GM18511 (cell line): ENCODE measurements at regions not wholly inside any gene's neighbourhood (a gene's known extent, or its start where the extent isn't known, plus 50 kb on each side); places are given as distances from the start of the nearest gene placed in this dataset.
"Not testable (repeated sequence)": the region's sequence is repeated elsewhere in the genome, so short reads cannot be mapped to it uniquely, and the experiment has no call there.

Experiments used
- ATAC-seq: cut with Tn5 transposase; IDR thresholded peaks from one replicate; pipeline ENCODE4 v1.9.1; 2021; ENCODE audit warnings: mild to moderate bottlenecking, moderate library complexity; ENCODE audit not compliant: unreplicated experiment

GRCh38 chr5:101783241-101784013 is 512.7 kb downstream of the SLCO4C1 start:
- no peak for ATAC-seq

- ATAC-seq, result no peak
These were observed 513.6 kb downstream of the SLCO4C1 start for GRCh38 chr5:101782352-101783103.

- ATAC-seq, result no peak
These were observed 545.0 kb downstream of the SLCO4C1 start for GRCh38 chr5:101751105-101751504.

GRCh38 chr5:101743000-101743399 is 553.1 kb downstream of the SLCO4C1 start:
- ATAC-seq, result not testable (repeated sequence)

GRCh38 chr5:101728933-101729332 is 567.2 kb downstream of the SLCO4C1 start:
- ATAC-seq, result no peak

GRCh38 chr5:101721543-101721942 is 574.5 kb downstream of the SLCO4C1 start:
- ATAC-seq, result no peak

GRCh38 chr5:101720033-101720432 is 576.1 kb downstream of the SLCO4C1 start:
- no peak for ATAC-seq

GRCh38 chr5:101717721-101718120 is 578.4 kb downstream of the SLCO4C1 start:
- no peak for ATAC-seq

- ATAC-seq, result no peak
These were observed 579.1 kb downstream of the SLCO4C1 start for GRCh38 chr5:101716941-101717340.

- not testable (repeated sequence) for ATAC-seq
These were observed 580.3 kb downstream of the SLCO4C1 start for GRCh38 chr5:101715790-101716189.

GRCh38 chr5:101689306-101689705 is 606.8 kb downstream of the SLCO4C1 start:
- no peak for ATAC-seq

GRCh38 chr5:101688156-101688555 is 607.9 kb downstream of the SLCO4C1 start:
- no peak for ATAC-seq

GRCh38 chr5:101687349-101687985 is 608.6 kb downstream of the SLCO4C1 start:
- ATAC-seq, result no peak

- no peak for ATAC-seq
These were observed 609.4 kb downstream of the SLCO4C1 start for GRCh38 chr5:101686536-101687157.

GRCh38 chr5:101679816-101680215 is 616.3 kb downstream of the SLCO4C1 start:
- no peak for ATAC-seq

- ATAC-seq, result peak; percentile 87
These were observed 617.4 kb downstream of the SLCO4C1 start for GRCh38 chr5:101678481-101679193.

- no peak for ATAC-seq
These were observed 618.1 kb downstream of the SLCO4C1 start for GRCh38 chr5:101677961-101678360.

GRCh38 chr5:101676646-101677045 is 619.4 kb downstream of the SLCO4C1 start:
- ATAC-seq, result no peak

GRCh38 chr5:101675510-101676219 is 620.4 kb downstream of the SLCO4C1 start:
- ATAC-seq, result no peak

GRCh38 chr5:101673120-101673519 is 623.0 kb downstream of the SLCO4C1 start:
- ATAC-seq, result no peak
